ENCODE measurements at regions not wholly inside any gene's neighbourhood (a gene's known extent, or its start where the extent isn't known, plus 50 kb on each side); places are given as distances from the start of the nearest gene placed in this dataset.
A peak's percentile ranks its signal among the peaks of the same experiment; 100 is the strongest.
"Not testable (repeated sequence)": the region's sequence is repeated elsewhere in the genome, so short reads cannot be mapped to it uniquely, and the experiment has no call there.

GRCh38 chr10:129056734-129057689 lies 410.0 kb upstream of the MGMT start:
- no peak for DNase-seq

- DNase-seq = peak in 1 of 2 experiments; percentile 67
These were observed 409.0 kb upstream of the MGMT start for GRCh38 chr10:129057856-129058663.

GRCh38 chr10:129058664-129059155 lies 408.3 kb upstream of the MGMT start:
- peak in 1 of 2 experiments; percentile 2 for DNase-seq

DNA sequence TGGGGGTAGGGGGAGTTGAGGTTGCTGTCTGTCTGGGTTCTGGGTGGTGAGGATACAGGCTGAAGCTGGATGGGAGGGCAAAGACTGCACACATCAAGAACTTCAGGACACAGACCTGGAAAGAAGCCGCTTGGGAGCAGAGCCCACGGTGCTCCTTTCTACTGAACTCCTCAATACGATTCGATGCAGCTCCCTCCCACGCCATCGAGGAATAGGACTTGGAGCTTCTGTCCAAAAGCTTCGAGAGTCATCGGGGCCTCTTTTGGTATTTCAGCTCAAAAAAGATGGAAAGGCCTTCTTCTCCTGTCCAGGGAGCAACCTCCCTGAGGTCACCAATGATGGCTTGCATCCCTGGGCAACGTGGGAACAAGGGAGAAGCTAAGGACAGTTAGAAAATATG lies 407.1 kb upstream of the MGMT start:
- DNase-seq = no peak

GRCh38 chr10:129063212-129063611 lies 403.8 kb upstream of the MGMT start:
- DNase-seq = no peak

DNA sequence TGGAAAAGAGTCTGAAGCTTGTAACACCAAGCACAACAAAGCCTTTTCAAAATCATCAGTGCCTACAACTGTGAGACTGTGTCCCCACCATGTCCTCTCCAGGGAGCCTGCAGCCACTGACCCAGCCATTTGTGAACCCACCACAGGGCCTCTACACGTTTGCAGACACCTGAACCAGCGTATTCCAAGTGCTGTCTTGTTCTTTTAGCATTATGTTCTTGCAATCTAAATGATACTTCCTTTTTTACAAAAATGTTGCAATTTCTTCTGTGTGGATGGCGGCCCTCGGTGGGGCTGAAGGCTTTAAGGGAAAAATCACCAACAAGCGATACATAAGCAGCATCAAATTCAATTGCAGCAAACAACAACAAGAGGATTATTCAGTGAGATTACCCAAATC lies 403.2 kb upstream of the MGMT start:
- DNase-seq = no peak

GRCh38 chr10:129066529-129066928 lies 400.5 kb upstream of the MGMT start:
- DNase-seq = not testable (repeated sequence)

- not testable (repeated sequence) for DNase-seq
These were observed 395.6 kb upstream of the MGMT start for GRCh38 chr10:129071411-129071810.

GRCh38 chr10:129074939-129075338 lies 392.1 kb upstream of the MGMT start:
- no peak for DNase-seq

GRCh38 chr10:129075508-129075907 lies 391.5 kb upstream of the MGMT start:
- no peak for DNase-seq

- no peak for DNase-seq
These were observed 391.1 kb upstream of the MGMT start for GRCh38 chr10:129075927-129076326.

DNA sequence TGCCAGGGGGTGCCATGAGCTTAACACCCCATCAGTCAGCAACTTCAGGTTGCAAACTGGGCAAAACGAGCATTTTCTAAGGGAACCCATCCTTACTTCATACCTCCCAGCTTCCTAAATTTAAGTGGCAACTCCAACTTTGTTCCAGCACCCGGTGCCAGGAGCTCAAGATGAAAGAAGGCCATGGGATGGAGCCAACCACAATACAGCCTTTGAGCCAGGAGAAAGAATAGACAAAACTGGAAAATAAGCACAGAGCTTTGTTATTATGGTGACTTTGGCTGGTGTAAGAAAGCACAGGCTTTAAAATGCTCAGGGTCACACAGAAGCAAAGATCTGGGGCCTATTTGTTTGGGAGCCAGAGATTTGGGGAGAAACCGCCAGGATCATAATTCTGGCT lies 388.7 kb upstream of the MGMT start:
- DNase-seq = no peak

GRCh38 chr10:129078746-129079145 lies 388.3 kb upstream of the MGMT start:
- DNase-seq = no peak

DNA sequence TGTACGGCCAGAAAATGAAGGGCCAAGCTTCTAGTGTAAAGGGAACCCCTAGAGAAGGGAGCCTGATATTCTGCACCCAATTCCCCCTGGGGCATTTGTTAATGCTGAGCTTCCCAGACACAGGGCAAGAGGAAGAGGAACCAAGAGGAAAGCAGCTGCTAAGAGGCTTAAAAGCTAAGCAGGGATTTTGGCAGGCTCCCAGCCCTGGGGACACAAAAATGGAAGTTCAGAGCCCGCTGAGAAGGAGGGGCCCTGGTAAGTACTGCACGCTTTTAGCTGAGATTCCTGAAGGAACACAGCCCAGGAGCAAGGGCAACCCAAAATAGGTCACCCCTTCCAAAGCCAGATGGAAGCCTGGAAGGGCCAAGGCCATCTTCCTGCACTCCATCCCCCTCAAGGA lies 387.3 kb upstream of the MGMT start:
- DNase-seq = peak; percentile 70 to 84

DNA sequence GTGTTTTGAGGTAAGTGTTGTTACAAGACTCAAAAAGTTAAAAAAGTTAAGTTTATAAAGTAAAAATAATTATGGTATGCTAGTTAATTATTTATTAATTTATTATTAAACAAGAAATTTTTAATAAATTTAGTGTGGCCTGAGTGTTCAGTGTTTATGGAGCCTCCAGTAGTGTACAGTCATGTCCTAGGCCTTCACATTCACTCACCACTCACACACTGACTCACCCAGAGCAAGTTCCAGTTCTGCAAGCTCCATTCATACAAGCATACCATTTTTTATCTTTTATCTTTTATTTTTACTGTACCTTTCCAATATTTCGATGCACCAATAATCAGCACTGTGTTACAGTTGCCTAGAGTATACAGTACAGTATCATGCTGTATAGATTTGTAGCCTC lies 381.2 kb upstream of the MGMT start:
- DNase-seq = no peak

DNA sequence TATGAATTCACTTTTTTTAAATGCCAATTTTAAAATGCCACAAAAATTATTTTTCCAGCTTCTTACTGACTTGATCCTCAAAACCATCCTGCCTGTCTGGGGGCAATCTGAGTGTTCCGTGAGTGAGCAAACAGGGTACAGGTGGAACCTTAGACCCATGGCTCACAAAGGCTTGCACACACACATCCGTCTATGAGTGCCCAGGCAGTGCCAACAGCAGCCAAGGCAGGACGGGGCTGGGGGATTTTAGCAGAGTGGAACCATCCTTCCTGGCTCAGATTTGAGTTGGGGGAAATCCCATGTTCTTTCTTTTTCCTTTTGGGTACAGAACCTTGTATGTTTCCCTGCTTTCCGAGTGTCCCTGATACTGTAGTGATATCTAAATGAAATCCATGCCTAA lies 377.7 kb upstream of the MGMT start:
- DNase-seq = no peak

- DNase-seq = no peak
These were observed 376.9 kb upstream of the MGMT start for GRCh38 chr10:129090165-129090564.

- DNase-seq = no peak
These were observed 376.2 kb upstream of the MGMT start for GRCh38 chr10:129090618-129091366.

DNA sequence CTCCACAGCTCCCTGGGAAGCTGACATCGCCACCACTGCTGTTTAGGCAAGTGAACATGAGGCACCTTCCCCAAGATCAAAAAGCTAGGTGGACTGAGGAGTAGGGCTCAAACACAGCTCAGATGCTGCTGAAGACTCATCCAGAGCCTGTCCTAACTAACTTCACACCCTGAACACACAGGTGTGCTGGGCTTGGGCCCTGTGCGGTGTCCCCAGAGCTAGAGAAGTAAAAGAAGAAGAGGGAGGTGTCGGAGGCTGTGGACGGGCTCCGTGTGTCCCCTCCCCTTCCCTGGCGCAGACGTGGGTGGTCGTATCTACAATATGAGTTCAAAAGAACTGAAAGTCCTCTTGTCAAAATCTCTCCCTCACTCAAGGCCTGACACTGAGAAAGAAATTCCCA lies 373.4 kb upstream of the MGMT start:
- DNase-seq = no peak

DNA sequence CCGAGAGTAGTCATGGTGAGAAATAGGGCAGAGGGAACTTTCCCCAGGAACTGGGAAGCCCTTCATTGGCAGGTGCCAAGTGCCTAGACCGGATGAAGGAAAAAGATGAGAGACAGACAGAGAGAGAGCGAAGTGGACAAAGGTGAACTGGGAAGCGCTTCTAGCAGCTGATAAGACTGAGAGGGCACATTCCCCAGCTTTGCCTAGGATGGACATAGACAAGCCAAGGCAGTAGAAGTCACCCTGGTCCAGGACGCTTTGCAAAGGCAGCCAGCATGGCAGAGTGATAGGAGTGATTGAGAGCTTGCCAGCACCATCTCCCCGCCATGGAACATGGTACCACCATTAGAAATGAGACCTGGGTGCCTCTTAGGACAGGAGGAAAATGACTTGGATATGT lies 372.8 kb upstream of the MGMT start:
- no peak for DNase-seq

DNA sequence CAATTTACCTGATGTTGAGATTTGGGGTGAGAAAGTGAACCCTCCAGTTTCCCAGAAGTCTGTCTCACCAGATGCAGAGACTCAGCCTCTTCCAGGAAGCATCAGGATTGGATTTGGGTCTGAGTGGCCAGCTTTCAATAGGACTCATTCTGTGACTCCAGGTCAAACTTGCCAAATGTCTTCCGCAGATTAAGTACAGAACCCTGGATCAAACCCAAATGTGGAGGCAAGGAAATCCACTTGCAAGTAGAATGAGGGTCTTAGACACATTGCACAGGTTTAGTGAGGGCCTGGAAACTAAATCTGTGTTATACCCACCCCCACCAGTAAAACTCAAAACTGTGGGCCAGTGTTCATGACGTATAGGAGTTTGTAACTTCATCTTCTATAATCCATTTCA lies 372.2 kb upstream of the MGMT start:
- no peak for DNase-seq

GRCh38 chr10:129095680-129096064 lies 371.4 kb upstream of the MGMT start:
- no peak for DNase-seq

All from NCI-H524 (cell line).